GM21360 (cell line): ENCODE measurements at regions not wholly inside any gene's neighbourhood (a gene's known extent, or its start where the extent isn't known, plus 50 kb on each side); places are given as distances from the start of the nearest gene placed in this dataset.

Experiments used
- ATAC-seq: cut with Tn5 transposase; IDR thresholded peaks from one replicate; pipeline ENCODE4 v1.9.1; 2021; ENCODE audit warnings: mild to moderate bottlenecking, moderate library complexity; ENCODE audit not compliant: unreplicated experiment

DNA sequence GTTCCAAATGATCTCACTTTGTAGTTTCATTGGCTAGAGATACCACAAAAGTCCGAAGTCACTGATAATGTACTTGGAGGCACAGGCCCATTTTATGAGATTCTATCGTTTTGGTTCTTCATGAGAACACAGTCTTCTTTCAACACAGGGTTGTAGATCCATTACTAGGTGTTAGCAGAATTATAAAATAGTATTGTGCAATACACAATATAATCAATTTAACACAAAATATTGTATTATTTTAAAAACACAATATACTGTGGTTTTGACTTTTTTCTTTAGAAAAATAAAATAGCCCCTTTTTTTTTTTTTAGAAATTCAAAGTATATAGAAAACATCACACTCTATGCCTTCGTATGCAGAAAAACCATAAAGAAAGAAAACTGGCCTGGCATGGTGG lies 138.6 kb upstream of the TSC22D2 start:
- no peak for ATAC-seq

GRCh38 chr3:150268426-150269391 lies 139.4 kb upstream of the TSC22D2 start:
- ATAC-seq, result no peak

- no peak for ATAC-seq
Measured at GRCh38 chr3:150267288-150267687, 140.8 kb upstream of the TSC22D2 start.

GRCh38 chr3:150265305-150265704 lies 142.8 kb upstream of the TSC22D2 start:
- no peak for ATAC-seq

DNA sequence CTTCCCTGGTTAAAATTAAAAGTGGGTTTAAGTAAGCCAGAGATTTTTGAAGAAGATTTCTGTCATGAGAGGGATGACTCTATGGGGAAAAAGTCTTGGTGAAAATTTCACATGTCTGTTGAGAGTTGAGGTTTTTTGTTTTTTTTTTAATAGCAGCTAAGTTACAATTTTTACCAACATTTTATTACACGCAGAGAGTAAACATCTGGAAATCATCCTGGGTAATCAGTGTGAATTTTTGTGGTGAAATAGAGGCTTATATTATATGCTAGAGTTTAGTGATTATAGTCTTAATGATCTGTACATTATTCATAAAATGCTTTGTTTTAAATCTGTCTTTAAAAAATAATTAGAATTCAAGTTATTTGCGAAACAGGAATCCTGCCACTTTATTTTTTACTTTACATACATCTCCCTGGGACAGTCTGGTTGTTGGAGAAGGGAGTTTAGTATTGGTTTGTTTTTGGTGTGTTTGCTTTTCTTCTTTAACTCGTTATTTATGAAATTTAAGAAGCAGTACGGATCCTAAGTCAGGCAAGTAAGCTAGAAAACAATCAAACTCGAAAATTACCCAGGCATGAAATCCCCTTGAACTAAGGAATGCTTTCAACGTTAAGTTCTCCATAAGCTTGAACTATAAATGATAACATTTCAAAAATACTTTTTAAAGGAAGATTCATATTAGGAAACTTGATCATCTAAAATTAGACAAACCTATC lies 143.4 kb upstream of the TSC22D2 start:
- ATAC-seq, result no peak

DNA sequence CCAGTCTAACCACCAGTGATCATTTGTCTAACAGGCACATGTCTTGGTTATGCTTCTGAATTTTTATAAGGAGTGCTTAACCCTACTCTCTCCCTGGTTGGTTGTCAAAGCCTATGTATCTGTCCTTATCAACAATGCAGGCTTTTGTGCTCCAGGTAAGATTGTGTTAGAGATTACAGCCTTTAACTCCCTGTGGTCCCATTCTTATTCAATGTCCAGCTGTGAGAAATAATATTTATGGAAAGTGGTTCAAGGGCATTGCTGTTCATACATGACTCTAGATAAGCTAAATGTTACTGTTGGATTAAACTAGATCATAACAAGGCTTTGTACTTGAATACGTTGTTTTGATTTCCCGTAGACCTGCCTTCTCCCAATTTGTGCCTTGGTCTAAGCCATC lies 146.1 kb upstream of the TSC22D2 start:
- no peak for ATAC-seq

GRCh38 chr3:150261418-150261817 lies 146.7 kb upstream of the TSC22D2 start:
- no peak for ATAC-seq

DNA sequence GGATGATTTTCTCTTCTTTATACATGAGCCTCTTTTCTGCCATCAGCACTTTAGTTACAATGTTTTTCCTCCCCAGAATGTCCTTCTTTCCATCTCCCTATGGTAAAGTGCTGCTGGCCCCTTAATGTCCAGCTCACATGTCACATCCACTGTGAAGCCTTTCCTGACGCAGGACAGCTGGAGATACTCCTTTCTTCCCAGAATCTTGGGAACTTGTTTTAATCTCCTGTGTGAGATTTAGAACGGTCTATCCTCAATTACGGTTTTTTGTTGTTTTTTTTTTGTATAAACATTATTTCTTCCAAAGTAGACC lies 147.7 kb upstream of the TSC22D2 start:
- ATAC-seq, result no peak

DNA sequence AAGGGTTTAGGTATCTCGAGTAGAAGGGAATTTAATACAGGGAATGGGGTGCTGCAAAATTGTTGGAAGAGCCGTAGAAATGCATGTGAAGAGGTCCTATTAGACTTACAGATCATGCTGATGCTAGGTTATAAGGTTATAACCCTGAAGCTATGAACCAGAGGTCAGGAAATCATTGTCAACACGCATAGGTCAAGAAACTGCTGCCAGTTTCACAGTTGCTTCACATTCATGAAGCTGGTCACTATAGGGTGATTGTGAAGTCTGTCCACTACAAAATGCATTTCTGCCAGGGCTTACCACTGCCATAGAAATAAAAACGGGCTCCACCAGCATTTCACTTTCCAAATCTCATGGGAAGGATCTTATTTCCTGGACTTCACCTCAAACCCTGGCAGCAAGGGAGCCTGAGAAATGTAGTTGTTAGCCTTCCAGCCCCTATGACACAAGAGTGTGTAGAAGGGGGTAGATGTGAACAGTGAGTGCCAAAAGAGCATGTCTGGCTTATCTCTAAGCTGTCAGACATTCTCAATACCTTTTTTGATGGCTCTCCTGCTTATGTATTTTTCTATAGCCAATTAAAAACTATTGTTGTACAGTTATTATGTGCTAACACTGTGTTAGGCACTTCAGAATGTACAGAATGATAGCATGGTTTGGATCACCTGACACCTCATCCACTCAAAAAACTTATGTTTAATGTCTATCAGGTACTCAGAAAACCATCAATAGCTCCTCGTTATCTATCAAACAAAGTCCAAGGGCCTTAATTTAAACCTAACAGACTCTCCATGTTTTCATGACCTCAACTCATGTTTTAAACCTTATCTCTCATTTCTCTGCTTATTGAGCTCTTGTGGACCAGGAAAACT lies 148.3 kb upstream of the TSC22D2 start:
- ATAC-seq, result no peak

DNA sequence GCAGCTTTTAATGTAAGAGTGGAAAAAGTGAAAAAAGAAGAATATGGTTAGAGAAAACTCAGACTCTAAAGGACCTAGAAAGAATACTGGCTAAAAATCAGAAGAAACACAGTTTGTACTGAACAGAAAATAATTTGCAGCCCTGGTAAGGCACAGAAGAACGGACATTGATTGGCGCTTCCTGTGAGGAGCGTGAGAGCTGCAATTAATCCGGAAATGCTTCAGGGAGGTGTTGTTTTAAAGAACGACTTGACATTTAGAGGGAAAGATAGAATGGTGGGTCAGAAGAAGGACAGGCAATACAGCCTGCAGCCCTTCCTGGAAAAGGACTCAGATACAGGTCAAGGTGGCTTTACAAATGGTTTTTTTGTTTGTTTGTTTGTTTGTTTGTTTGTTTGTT lies 151.3 kb upstream of the TSC22D2 start:
- ATAC-seq, result no peak

GRCh38 chr3:150256318-150256717 lies 151.8 kb upstream of the TSC22D2 start:
- no peak for ATAC-seq

GRCh38 chr3:150255826-150256225 lies 152.3 kb upstream of the TSC22D2 start:
- ATAC-seq, result no peak

DNA sequence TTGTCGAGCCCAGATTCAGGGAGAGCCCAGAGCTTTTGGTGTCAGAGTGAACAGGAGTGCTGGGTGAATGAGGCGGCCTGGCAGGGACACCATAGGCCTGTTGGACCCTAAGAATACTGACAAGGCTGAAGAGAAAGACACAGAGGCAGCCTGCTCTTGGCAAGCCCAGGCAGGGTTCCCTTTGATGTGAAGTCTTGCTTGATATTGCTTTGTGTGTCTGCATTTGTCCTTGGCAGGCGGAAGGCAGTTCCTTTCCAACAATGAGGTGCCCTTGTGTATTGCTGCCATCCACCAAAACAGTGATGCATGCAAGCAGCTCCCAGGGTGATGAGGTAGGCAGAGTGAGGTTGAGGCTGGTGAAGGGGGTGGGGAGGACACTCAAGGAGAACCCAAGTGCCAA lies 152.7 kb upstream of the TSC22D2 start:
- no peak for ATAC-seq

- no peak for ATAC-seq
Measured at GRCh38 chr3:150254309-150254708, 153.8 kb upstream of the TSC22D2 start.

GRCh38 chr3:150253622-150254021 lies 154.5 kb upstream of the TSC22D2 start:
- no peak for ATAC-seq

DNA sequence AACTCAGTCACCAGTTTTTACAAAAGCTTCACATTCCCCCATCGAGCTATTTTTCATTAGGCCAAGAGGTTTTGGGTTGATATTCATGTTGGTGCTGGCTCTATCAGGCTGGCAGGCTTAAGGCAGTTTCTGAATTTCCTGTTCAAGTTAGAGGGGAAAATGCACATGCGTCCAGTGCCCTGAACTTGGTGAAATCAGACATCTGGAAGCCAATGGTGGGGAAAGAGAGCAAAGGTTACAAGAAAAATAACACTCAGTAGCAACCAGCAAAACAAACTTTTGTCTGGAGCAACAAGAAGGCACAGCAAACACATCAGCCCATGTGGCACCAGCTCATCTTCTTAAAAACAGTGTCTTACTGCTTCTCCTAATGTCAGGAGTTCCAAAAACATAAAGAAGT lies 155.6 kb upstream of the TSC22D2 start:
- ATAC-seq, result no peak

DNA sequence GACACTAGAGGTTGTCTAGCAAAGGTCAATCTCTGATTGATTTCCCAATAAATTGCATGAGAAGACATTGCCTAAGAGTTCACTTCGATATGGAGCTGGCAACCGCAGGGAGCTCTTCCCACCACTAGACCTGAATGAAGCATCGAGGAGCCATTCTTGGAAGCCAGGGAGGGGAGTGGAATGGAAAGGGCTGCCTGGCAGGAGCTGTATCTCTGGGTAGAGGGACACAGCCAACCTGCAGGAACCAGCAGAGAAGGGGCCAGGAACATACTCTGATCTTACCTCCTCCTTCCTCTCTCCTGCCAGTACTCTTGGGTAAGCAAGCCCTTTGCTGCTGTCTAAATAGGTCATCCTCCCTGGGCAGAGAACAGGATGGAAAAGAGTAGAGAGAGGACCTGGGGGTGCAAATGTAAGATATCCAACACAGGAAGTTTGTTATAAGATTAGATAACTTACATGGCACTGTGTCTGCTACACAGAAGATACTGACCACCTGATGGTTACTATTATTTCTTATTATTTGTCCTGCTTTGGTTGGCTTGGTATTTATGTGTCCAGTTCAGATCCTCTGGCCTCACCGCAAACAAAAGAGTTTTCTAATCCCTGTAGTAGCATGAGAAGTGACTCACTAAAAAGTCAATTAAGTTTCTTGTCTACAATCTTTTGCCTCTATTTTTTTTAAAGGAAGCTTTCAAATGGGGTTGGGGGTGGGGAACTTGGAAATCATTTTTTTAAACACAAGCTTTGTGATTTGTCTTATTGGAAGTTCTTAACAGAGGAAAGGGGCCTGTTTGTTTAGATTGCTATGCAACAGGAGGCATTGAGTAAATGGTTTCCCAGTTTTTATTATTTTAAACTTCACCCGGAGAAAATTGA lies 156.7 kb upstream of the TSC22D2 start:
- ATAC-seq, result no peak

- ATAC-seq, result no peak
Measured at GRCh38 chr3:150249779-150250470, 158.2 kb upstream of the TSC22D2 start.

DNA sequence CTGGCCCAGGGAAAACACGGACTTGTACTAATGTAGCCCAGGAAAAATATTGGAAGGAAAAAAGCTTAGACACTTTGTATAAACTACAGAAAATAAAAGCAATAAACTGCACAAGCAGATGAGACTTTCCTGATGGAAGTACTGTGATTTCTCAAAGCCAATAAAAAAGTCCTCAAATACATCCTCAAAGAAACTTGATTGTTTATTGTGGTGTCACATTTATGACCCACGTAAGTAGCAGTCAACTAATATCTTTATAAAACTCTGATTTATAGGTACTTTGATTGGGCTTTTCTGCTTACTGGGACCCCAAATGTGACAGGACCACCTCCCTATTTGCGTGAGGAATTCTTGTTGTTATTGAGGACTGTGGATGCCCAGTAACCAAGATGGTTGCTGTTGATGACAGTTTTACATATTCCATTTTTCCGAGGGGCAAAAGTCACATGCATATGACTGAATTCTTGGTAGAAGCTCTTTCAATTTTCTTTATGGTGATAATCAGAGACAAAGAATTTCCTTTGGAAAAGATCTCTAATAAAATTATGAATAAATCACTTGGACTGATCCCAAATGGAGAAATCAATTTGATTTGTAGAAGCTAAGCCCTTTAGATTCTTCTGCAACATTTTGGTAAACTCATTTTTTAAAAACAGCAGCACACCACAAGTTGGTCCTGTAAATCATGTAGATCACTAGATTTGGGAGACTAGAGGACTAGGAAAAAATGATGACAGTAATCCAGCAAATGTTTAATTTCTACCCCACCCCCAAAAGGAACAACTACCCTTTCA lies 159.0 kb upstream of the TSC22D2 start:
- ATAC-seq, result no peak
